Right ventricle myocardium superior (tissue), 1 donor: ENCODE measurements at regions not wholly inside any gene's neighbourhood (a gene's known extent, or its start where the extent isn't known, plus 50 kb on each side); places are given as distances from the start of the nearest gene placed in this dataset.

Experiments
- ATAC-seq: fragments of 200-7000 bp; cut with Tn5 transposase; one replicate; pipeline ENCODE4 v1.9.1; 2020; ENCODE audit warnings: mild to moderate bottlenecking; ENCODE audit not compliant: poor library complexity
- DNase-seq: peaks from one replicate; pipeline ENCODE4 v3.0.0-alpha.2; 2020
- intact Hi-C: fragments of 100-400 bp; cut with DNase I; formaldehyde crosslinking; loops from one replicate; pipeline ENCODE4 v1.11.2; 2022
- donor health status: DM: no; HTN: yes; CAD: no; lungs with severe emphysema.

DNA sequence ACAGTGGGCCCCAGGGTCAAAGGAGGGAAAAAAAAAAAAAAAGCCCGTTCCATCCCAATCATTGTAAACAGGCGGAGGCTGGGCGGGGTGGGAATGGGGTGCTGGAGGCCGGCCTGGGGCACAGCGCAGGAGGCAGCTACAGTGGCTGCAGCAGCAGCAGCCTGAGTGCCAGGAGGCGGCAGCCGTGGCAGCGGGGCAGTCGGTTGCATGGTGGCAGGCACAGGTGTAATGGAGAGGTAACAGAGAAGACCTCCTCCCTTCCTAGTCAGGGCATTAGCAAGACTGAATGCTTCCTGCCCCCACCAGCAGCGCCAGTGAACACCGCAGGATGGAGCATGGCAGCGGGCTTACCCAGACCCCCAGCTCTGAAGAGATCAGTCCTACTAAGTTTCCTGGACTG is 279.1 kb upstream of the TTC14 start:
- DNase-seq (no peak), ATAC-seq (no peak)

DNA sequence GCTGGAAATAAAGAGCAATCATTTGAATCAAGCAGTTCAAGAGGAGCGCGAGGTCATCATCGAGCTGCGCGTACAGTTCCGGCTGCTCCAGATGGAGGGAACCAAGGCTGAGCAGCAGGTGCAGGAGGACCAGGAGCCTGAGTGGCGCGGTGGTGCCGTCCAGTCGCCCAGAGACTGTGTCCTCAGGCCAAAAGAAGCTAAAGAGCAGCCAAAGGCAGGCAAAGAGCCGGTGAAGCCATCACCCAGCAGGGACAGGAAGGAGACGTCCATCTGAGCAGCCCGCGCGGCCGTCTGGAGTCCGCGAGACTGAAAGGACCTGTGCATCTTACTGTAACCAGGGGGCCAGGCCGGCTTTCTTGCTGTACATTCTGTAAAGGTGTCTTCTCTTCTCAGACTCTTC is 277.2 kb upstream of the TTC14 start:
- intact Hi-C loops = no loop called here
- no peak for ATAC-seq
- DNase-seq = peak; percentile 27

More for the DNA sequence above, 279.1 kb upstream of the TTC14 start:
- intact Hi-C loops = no loop called here

DNA sequence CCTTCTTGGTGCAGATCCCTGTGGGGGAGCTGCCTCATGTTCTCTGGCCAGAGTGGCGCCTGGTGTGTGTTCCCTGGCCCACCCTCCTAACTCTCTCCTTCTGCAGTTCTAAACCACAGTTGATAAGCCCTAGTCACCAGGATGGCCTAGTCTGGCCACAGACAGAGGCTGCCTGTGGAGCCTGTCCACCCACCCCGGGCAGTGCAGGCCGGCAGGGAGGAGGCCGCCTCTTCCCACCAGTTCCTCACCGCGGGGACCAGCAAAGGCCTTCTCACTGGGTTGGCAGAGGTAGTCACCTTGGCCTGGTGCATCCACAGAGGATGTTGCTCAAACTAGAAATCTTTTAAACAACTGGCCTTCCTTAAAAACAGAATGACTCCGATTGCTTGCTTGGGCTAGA is 276.4 kb upstream of the TTC14 start:
- ATAC-seq (no peak), DNase-seq (no peak)
- intact Hi-C loops = no loop called here

DNA sequence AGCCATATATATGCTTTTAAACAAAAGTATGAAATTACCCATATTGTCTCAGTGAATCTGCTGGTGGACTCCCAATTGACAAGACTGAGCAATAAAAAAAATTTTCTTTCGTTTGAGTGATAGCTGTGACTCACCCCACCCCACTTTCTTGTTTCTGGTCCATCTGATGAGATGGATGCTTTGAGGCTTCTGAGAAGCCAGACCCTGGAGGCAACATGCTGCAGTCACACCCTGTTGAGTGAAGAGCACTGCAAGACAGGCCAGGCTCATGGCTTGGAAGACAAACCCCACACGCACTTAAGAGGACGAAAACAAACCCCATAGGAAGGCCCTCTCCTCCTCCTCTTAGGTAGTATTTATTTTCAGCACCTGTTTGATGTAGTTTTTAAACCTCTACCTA is 276.0 kb upstream of the TTC14 start:
- ATAC-seq (no peak), DNase-seq (no peak)
- intact Hi-C loops = no loop called here

DNA sequence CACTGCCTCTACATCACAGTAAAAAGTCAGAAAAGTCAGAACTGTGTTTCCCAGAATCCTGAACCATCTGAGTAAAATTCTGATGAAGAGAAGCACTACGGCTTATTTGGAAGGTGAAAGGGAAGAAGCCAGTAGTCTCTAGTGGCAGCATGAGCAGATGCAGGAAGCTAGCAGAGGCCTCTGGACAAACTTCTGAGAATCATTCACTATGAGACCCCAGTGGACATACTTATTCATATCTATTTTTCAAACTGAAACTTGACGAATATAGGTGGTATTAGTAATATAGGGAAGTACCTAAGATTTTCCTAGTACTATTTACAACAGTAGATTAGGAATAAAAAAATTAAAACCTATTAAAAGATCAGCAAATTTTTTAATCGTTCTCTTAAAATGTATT is 272.8 kb upstream of the TTC14 start:
- intact Hi-C loops = no loop called here
- DNase-seq (no peak), ATAC-seq (no peak)

- intact Hi-C loops = no loop called here
- no peak for ATAC-seq
- no peak for DNase-seq
These were observed 272.1 kb upstream of the TTC14 start for GRCh38 chr3:180329847-180330246.

- DNase-seq (no peak), ATAC-seq (no peak)
- intact Hi-C loops = no loop called here
These were observed 271.5 kb upstream of the TTC14 start for GRCh38 chr3:180330440-180330839.

- DNase-seq = no peak
- intact Hi-C loops = no loop called here
These were observed 269.4 kb upstream of the TTC14 start for GRCh38 chr3:180332608-180333007.

DNA sequence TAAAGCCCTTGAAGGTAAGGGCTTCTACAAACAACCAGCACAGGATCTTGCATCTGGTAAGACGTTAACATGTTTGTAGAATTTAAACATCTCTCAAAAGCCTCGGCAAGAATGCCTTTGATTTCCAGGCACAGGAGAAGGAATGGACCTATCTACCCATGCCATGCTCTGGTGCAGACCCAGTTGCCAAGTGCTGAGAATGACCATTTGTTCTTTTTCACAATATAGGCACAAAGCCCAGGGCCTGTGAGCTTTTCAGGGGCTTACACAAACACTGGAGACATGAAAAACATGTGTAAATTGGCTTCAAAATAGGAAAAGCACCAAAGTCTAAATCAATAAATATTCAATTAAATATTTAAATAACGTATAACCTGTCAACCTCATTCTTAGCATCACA is 266.9 kb upstream of the TTC14 start:
- intact Hi-C loops = no loop called here
- DNase-seq = no peak
- no peak for ATAC-seq

More at GRCh38 chr3:180332608-180333007, 269.4 kb upstream of the TTC14 start:
- no peak for ATAC-seq

DNA sequence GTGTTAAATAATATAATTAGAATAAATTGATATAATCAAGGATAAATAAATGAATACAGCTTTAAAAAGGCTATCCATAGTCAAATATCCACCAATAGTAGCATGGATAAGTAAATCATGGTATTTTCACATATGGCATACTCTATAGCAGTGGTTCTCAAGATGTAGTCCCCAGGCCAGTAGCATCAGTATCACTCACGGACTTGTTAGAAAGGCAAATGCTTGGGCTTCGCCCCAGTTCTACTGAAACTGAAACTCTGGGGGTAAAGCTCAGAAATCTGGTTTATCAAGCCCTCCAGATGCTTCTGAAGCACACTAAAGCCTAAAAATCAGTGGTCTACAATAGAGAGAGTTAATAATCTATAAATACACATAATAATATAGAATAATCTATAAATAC is 261.6 kb upstream of the TTC14 start:
- intact Hi-C loops = no loop called here
- DNase-seq (no peak), ATAC-seq (no peak)

DNA sequence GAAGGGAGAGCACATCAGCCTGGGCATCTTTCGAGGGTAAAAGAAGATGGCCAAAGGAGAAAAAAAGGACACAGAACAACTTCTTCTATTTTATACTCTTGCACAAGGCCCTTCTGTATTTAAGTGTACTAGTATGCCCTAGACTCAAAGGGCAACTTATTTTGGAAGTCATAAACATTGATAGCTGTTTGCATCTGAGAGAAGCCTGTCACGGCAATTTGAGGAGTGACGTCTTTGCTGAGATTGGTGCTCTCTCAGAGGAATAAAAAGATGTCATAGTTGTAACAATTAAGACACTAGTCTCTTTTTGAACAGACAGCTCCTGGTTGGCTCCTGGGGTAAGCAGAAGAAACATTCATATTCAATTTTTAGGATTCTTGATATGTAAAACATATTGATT is 260.4 kb upstream of the TTC14 start:
- no peak for DNase-seq
- no peak for ATAC-seq
- intact Hi-C loops = no loop called here

GRCh38 chr3:180351601-180352000 is 250.4 kb upstream of the TTC14 start:
- no peak for ATAC-seq
- DNase-seq = no peak
- intact Hi-C loops = no loop called here

- intact Hi-C loops = no loop called here
- no peak for ATAC-seq
- DNase-seq = no peak
These were observed 249.7 kb upstream of the TTC14 start for GRCh38 chr3:180352261-180352660.

GRCh38 chr3:180354214-180354613 is 247.7 kb upstream of the TTC14 start:
- DNase-seq (no peak), ATAC-seq (no peak)
- intact Hi-C loops = no loop called here

DNA sequence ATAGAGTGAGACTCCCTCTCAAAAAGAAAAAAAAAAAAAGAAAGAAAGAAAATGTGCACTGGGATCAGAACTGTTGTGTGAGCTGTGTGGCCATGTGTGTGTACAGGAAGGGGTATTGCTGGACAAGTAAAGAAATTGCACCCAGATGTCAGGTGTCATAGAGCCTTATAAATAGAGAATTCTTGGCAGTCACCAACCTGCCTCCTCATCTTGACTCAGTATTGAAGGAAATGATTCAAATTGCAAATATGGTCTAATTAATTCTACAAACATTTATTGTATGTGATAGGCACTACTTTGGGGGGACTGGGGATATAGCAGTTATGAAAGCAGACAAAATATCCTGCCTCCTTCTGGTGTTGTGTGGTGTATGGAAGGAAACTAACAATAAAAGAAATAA is 243.8 kb upstream of the TTC14 start:
- no peak for ATAC-seq
- intact Hi-C loops = no loop called here
- no peak for DNase-seq

- intact Hi-C loops = no loop called here
- DNase-seq (no peak), ATAC-seq (no peak)
These were observed 242.7 kb upstream of the TTC14 start for GRCh38 chr3:180359061-180359952.

- intact Hi-C loops = no loop called here
These were observed 242.0 kb upstream of the TTC14 start for GRCh38 chr3:180359953-180360279.

DNA sequence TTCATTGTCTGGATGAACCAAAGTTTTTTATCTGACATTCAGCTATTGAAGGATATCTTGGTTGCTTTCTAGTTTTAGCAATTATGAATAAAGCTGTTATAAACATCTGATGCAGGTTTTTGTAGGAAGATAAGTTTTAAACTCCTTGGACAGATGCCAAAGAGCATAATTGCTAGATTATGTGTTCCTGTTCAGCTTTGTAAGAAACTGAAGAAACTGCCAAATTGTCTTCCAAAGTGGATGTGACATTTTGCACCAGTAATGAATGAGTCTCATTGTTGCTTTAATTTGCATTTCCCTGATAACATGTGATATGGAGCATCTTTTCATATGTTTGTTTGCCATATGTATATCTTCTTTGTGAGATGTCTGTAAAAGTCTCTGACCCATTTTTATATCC is 239.9 kb upstream of the TTC14 start:
- intact Hi-C loops = no loop called here
- DNase-seq (no peak), ATAC-seq (no peak)

More at GRCh38 chr3:180359953-180360279, 242.0 kb upstream of the TTC14 start:
- DNase-seq (no peak), ATAC-seq (no peak)

DNA sequence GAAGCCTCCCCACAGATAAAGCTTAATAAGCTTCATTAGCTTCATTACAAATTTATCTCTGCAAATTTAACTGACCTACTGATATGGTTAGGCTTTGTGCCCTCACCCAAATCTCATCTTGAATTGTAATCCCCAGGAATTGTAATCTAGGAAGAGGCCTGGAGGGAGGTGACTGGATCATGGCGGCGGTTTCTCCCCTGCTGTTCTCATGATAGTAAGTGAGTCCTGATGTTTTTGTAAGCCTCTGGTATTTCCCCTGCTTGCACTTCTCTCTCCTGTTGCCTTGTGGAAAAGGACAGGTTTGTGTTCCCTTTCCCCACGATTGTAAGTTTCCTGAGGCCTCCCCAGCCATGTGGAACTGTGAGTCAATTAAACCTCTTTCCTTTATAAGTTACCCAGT is 226.1 kb upstream of the TTC14 start:
- DNase-seq = no peak
- ATAC-seq = no peak
- intact Hi-C loops = no loop called here

DNA sequence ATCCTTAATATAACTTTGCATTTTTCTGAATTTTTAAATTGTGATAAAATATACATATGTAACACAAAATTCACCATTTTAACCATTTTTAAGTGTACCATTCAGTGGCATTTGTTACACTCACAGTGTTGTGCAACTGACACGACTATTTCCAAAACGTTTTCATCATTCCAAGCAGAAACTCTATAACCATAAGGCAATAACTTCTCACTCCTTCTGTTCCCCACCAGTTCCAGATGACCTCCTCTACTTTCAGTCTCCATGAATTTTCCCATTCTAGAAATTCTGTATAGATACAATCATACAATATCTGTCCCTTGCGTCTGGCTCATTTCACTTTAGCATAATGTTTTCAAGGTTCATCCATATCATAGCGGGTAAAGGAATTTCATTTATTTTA is 223.5 kb upstream of the TTC14 start:
- DNase-seq (no peak), ATAC-seq (no peak)
- intact Hi-C loops = no loop called here

DNA sequence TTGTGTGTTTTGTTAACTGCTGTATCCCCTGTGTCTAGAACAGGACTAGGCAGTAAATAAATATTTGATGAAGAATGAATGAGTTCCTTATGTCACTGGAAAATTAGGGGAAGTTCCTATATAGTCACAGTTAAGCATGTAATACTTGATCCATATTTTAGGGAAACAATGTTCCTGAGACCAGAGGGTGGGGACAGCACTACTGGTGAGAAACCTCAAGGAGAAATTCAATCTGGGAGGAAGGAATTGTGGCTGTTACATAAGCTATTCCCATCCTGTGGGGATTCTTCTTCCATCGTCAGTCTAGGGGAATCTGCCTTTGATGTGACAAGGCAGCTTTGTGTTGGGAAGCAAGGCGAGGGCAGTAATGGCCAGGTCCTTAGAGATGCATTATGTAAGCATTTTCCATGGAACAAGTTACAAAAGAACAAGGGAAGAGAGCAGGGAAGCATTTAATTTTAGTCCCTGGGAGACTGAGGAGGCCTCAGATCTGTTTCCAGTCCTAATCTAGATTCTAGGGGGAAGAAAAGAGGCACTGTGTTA is 219.3 kb upstream of the TTC14 start:
- intact Hi-C loops = no loop called here
- no peak for DNase-seq
- ATAC-seq = no peak
